KMS-11 (cell line): ENCODE measurements at regions not wholly inside any gene's neighbourhood (a gene's known extent, or its start where the extent isn't known, plus 50 kb on each side); places are given as distances from the start of the nearest gene placed in this dataset.

Source experiments
- H2AFZ ChIP-seq: fragments of 200-600 bp; sonication (generic); 2 replicates; pipeline ENCODE4 v1.6.1; 2016; ENCODE audit warnings: antibody characterized with exemption, mixed run types, low read depth
- H3K27ac ChIP-seq: fragments of 200-600 bp; sonication (generic); 2 replicates; pipeline ENCODE4 v1.6.1; 2016; ENCODE audit warnings: mild to moderate bottlenecking, mixed run types
- H3K27me3 ChIP-seq: fragments of 200-600 bp; sonication (generic); 2 replicates; pipeline ENCODE4 v1.6.1; 2017; ENCODE audit warnings: mild to moderate bottlenecking, low read depth, mixed run types, moderate library complexity; ENCODE audit not compliant: insufficient read depth
- H3K36me3 ChIP-seq: fragments of 200-600 bp; sonication (generic); 2 replicates; pipeline ENCODE4 v1.6.1; 2017; ENCODE audit warnings: mild to moderate bottlenecking, mixed run types; ENCODE audit not compliant: insufficient read depth
- H3K4me1 ChIP-seq: fragments of 200-600 bp; sonication (generic); 2 replicates; pipeline ENCODE4 v1.6.1; 2016; ENCODE audit warnings: mild to moderate bottlenecking, low read depth, mixed run types; ENCODE audit not compliant: poor library complexity, severe bottlenecking
- H3K4me2 ChIP-seq: fragments of 200-600 bp; sonication (generic); 2 replicates; pipeline ENCODE4 v1.7.0; 2016; ENCODE audit warnings: mild to moderate bottlenecking, mixed run types
- H3K4me3 ChIP-seq: fragments of 200-600 bp; sonication (generic); IDR thresholded peaks from 2 replicates; pipeline ENCODE4 v1.6.1; 2017; ENCODE audit warnings: low read depth, low read length, mixed read lengths; ENCODE audit not compliant: insufficient read depth
- H3K79me2 ChIP-seq: fragments of 200-600 bp; sonication (generic); 2 replicates; pipeline ENCODE4 v1.6.1; 2016; ENCODE audit warnings: low read depth, mixed run types; ENCODE audit not compliant: insufficient read depth
- H3K9ac ChIP-seq: fragments of 200-600 bp; sonication (generic); 2 replicates; pipeline ENCODE4 v1.6.1; 2016; ENCODE audit warnings: mild to moderate bottlenecking, mixed run types
- H4K20me1 ChIP-seq: fragments of 200-600 bp; sonication (generic); 2 replicates; pipeline ENCODE4 v1.6.1; 2016; ENCODE audit warnings: mild to moderate bottlenecking, mixed run types; ENCODE audit not compliant: insufficient read depth
- TF ChIP-seq, protein P1 (sequence below): fragments of 200-600 bp; sonication (generic); conservative IDR thresholded peaks from 2 replicates; pipeline ENCODE4 v1.6.1; 2017; ENCODE audit warnings: low read depth, mild to moderate bottlenecking, antibody characterized with exemption, low read length, moderate library complexity, mixed read lengths

DNA sequence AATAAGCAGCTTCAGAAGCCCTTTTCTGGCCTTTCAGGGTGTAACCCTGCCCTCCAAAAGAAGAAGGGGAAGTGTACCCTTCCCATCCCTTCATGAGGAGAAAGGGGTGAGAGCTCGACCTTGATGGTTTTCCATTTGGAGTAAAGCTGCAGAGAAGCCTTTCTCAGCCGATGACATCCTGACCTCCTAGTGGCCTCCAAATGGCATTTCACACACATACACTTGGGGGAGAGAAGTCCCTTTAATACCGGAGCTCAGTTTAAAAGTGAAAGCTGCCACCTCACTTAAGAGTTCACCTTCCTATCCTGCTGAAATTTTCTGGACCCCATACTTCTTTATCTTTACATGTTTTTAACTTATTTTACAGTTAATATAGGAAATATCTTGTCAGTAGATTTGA lies 716.7 kb downstream of the DCDC2C start:
- Histone ChIP-seq H3K4me3 (no peak overlapping the region), H3K36me3 (no peaks in the 10 kb centered on the region), H3K9ac (no peak overlapping the region), H3K4me2 (no peak overlapping the region), H4K20me1 (no peaks in the 10 kb centered on the region), H3K79me2 (no peaks in the 10 kb centered on the region), H3K27me3 (no peaks in the 10 kb centered on the region), H2AFZ (no peak overlapping the region), H3K27ac (no peak overlapping the region), H3K4me1 (no peaks in the 10 kb centered on the region)
- TF ChIP-seq, protein P1, sequence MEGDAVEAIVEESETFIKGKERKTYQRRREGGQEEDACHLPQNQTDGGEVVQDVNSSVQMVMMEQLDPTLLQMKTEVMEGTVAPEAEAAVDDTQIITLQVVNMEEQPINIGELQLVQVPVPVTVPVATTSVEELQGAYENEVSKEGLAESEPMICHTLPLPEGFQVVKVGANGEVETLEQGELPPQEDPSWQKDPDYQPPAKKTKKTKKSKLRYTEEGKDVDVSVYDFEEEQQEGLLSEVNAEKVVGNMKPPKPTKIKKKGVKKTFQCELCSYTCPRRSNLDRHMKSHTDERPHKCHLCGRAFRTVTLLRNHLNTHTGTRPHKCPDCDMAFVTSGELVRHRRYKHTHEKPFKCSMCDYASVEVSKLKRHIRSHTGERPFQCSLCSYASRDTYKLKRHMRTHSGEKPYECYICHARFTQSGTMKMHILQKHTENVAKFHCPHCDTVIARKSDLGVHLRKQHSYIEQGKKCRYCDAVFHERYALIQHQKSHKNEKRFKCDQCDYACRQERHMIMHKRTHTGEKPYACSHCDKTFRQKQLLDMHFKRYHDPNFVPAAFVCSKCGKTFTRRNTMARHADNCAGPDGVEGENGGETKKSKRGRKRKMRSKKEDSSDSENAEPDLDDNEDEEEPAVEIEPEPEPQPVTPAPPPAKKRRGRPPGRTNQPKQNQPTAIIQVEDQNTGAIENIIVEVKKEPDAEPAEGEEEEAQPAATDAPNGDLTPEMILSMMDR, result no peak

DNA sequence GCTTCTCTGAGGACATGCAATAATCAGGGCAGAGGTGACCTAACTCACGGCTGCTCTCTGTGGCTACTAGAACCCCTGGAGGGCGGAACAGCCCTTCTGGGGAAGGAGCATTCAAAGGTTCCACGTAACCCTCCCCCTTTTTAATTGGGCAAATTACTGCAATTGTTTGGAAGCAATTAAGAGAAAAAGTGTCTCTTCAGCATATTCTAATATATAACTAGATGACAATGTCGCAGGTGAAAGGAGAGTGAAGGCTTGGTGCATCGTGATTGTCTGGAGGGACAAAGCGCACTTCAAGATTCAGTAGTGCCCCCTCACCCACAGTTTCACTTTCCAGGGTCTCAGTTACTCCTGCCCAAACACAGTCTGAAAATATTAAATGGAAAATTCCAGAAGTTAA lies 720.8 kb downstream of the DCDC2C start:
- TF ChIP-seq, protein P1, result no peak
- Histone ChIP-seq H2AFZ (no peak overlapping the region), H4K20me1 (no peaks in the 10 kb centered on the region), H3K4me3 (no peak overlapping the region), H3K9ac (no peak overlapping the region), H3K79me2 (no peaks in the 10 kb centered on the region), H3K4me1 (no peaks in the 10 kb centered on the region), H3K27ac (no peak overlapping the region), H3K4me2 (no peak overlapping the region), H3K27me3 (no peaks in the 10 kb centered on the region), H3K36me3 (no peaks in the 10 kb centered on the region)

DNA sequence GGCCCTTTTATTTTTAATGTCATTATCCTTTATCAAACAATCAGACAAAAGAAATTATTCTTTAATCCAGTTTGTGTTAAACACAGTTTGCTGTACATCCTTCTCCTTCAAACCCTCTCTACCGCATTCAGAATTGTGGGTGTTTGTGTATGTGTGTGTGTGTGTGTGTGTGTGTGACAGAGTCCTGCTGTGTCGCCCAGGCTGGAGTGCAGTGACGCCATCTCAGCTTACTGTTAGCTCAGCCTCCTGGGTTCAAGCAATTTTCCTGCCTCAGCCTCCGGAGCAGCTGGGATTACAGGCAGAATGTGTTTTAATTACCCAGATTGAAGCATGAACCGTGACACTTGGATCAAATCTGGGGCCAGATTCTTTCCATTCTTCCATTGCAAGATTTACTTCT lies 723.7 kb downstream of the DCDC2C start:
- H3K4me3 ChIP-seq, result no peak overlapping the region
- no peaks in the 10 kb centered on the region for H3K4me1 ChIP-seq
- H2AFZ ChIP-seq, result no peak overlapping the region
- no peaks in the 10 kb centered on the region for H3K79me2 ChIP-seq
- H3K36me3 ChIP-seq, result no peaks in the 10 kb centered on the region
- no peak overlapping the region for H3K27ac ChIP-seq
- H3K27me3 ChIP-seq, result no peaks in the 10 kb centered on the region
- no peak overlapping the region for H3K9ac ChIP-seq
- no peak overlapping the region for H3K4me2 ChIP-seq
- TF ChIP-seq, protein P1, result no peak
- no peaks in the 10 kb centered on the region for H4K20me1 ChIP-seq

DNA sequence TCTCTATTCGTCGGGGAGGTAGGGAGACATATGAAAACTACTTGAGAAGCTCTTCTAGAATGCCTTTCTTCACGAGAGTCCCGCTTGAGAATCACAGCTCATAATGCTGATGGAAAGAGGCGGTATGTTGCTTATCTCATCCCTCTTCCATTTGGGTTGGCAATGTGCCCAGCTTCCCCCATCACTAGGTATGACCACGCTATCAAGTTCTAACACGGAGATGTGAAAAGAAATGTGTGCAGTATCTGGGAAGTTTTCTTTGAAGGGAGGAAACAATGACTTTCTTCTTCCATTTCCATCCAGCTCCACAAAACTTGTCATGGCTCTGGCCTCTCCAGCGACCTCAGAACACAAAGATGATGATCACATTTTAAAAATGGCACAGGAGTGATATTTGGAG lies 742.4 kb downstream of the DCDC2C start:
- TF ChIP-seq, protein P1, result no peak
- H3K4me1 ChIP-seq, result no peaks in the 10 kb centered on the region
- no peaks in the 10 kb centered on the region for H3K36me3 ChIP-seq
- no peak overlapping the region for H3K9ac ChIP-seq
- no peak overlapping the region for H3K27ac ChIP-seq
- no peak overlapping the region for H3K4me3 ChIP-seq
- H3K4me2 ChIP-seq, result no peak overlapping the region
- H4K20me1 ChIP-seq, result no peaks in the 10 kb centered on the region
- H3K79me2 ChIP-seq, result no peaks in the 10 kb centered on the region
- no peak overlapping the region for H2AFZ ChIP-seq
- no peaks in the 10 kb centered on the region for H3K27me3 ChIP-seq

DNA sequence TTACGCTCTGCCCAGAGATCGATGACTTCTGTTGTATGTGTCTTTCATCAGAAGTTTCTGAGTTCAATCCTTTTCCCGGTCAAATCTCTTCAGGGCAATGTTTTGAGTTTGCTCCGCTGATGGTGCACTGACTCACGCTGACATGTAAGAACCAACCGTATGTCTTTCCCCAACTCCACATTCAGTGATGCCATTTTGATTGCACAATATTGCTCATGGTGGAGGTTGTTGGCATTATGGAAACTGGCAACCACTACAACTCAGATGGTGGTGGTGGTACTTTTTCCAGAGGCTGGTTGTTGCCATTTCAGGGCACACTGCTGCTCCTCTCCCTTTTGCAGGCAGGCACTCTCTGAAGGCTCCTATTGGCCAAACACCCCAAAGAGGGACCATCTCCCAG lies 751.5 kb downstream of the DCDC2C start:
- H3K27ac ChIP-seq, result no peak overlapping the region
- no peak overlapping the region for H3K4me2 ChIP-seq
- no peak overlapping the region for H3K9ac ChIP-seq
- no peak overlapping the region for H2AFZ ChIP-seq
- H3K4me3 ChIP-seq, result no peak overlapping the region
- no peaks in the 10 kb centered on the region for H3K79me2 ChIP-seq
- H3K27me3 ChIP-seq, result no peaks in the 10 kb centered on the region
- TF ChIP-seq, protein P1, result no peak
- no peaks in the 10 kb centered on the region for H3K4me1 ChIP-seq
- H3K36me3 ChIP-seq, result no peaks in the 10 kb centered on the region
- H4K20me1 ChIP-seq, result no peaks in the 10 kb centered on the region
